ENCODE measurements at regions not wholly inside any gene's neighbourhood (a gene's known extent, or its start where the extent isn't known, plus 50 kb on each side); places are given as distances from the start of the nearest gene placed in this dataset.
"Not testable (repeated sequence)": the region's sequence is repeated elsewhere in the genome, so short reads cannot be mapped to it uniquely, and the experiment has no call there.

DNA sequence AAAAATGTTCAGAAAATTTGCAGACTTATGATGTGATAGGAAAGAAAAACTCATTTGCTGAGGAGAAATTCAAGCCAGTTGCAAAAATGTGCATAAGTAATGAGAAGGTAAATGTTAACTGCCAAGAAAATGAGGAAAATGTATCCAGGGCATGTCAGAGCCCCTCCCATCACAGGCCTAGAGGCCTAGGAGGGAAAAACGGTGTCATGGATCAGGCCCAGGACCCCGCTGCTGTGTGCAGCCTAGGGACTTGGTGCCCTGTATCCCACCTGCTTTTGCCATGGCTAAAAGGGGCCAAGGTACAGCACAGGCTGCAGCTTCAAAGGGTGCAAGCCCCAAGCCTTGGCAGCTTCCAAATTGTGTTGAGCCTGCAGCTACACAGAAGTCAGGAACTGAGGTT lies 214.0 kb upstream of the ADGRL4 start:
- no peak for DNase-seq

DNA sequence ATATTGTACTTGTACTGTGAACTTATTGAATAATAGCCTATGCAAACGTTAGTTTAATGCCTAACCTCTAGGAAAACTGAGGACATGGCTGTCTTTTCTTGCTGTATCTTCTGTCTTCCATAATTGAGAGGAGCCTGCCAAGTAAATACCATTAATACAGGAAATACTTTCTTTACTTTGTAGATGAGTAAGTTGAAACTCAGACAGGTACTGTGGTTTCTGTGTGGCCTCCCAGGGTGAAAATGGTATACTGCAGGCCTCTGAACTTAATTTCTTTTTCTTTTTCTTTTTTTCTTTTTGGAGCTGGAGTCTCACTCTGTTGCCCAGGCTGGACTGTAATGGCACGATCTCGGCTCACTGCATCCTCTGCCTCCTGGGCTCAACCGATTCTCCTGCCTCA lies 208.8 kb upstream of the ADGRL4 start:
- no peak for DNase-seq

DNA sequence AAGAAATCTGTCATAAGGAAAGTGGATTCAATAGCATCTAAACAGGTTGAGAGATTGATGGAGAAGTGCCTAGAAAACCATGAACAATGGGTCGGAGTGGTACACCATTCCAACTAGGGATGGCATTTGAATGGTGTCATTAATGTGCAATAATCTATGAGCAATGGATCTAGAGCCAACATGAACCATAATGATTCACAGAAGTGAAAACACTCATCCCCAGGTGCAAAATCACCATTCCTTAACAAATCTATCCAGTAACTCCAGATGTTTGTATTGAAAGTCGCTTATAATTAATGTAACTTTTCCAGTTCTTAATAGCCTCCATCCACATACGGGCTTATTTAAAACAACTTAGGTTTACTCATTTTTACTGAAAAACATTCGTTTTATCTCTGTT lies 201.3 kb upstream of the ADGRL4 start:
- DNase-seq = no peak

DNA sequence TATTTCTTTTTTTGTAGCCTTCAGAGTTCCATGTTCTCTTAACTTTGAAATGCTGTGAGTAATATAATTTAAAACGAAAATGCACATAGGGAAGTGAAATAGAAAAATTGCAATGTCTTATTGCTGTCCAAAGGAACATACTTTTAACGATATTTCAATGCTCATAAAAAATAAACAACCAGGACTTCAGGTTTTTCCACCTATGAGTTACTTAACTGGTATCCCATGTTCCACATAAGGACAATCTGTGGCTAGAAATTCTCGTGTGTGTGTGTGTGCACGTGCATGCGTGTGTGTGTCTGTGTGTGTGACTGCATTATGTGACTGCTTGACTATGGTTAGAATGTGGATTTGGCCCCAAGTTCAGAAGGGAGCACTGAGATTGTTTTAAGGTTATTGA lies 200.8 kb upstream of the ADGRL4 start:
- no peak for DNase-seq

DNA sequence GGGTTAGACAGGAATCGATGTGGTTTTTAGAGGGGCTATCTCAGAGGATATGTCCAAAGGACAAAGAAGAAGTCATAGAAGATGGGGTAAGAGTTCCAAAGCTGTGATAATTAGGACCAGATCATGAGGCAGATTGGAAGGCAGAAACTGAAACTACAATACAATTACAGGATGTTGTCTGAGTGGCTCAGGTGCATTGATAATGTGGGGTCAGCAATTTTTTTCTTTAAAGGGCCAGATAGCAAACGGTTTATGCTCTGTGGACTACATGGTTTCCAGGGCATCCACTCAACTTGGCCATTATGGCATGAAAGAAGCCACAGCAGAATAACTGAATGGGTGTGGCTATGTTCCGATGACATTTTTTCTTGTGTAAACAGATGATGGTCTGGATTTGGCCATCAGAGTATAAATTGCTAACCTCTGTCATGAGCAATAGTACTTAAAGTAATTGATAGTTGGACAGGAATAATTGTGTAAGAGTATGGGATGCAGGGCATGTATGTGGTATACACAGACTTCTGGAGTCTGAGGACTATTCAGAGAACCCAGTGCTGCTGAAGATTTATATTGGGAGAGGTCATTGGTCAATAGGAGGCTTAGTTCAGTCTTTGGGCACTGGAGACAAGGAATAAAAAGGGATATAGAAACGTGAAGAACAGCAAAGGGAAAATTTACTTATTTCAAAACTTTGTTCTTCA lies 198.4 kb upstream of the ADGRL4 start:
- no peak for DNase-seq

DNA sequence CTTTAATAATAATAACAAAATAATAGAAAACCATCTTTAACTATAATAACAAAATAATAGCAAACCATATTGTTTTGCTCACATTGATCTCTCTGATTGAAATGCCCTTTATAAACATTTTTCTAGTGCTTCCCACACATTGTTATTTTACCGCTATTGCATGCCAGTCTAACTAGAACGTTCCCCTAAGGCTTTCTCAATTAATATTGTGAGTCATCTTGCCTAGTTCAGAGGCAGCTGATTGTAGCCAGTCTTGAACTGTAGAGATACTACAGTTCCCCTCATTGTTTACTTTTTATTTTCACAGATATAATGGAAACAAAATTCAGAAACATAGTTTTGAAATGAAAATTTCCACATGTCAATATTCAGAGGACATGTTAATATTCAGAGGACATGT lies 192.3 kb upstream of the ADGRL4 start:
- peak; percentile 32 for DNase-seq

DNA sequence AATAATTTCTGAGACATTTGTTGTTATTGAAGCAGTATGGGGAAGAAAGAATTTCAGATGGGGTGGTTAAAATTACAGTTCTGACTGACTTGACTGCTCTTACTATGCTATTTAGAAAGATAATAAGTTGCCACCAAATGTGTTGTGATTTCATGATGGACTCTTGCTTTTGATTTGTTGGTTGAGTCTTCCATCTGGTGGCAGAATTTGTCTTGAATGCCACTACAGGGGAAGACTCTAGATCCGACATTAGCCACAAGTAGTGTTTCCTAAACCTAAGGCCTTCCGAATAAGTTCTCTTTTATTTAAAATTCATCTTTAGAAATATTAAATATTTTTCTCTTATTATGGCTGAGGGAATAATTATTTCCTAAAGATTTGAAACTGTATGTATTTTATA lies 190.9 kb upstream of the ADGRL4 start:
- peak; percentile 34 for DNase-seq

DNA sequence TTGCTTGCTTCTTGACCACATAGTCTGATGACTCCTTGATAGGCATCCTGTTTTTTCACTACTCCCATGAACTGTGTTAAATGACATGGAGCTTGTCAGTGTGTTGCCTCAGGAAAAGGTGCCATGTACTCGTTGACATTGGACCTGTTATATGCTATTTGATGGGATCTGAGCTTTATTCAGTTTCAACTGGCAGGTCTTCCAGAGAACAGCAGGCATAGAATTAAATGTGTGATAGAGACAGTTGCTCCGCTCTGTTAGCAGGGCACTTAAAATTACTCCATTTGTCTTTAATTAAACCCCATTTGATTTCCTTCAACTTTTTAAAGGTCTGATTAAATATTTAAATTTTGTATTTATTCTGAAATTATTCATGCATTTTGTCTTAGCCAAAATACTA lies 189.7 kb upstream of the ADGRL4 start:
- no peak for DNase-seq

DNA sequence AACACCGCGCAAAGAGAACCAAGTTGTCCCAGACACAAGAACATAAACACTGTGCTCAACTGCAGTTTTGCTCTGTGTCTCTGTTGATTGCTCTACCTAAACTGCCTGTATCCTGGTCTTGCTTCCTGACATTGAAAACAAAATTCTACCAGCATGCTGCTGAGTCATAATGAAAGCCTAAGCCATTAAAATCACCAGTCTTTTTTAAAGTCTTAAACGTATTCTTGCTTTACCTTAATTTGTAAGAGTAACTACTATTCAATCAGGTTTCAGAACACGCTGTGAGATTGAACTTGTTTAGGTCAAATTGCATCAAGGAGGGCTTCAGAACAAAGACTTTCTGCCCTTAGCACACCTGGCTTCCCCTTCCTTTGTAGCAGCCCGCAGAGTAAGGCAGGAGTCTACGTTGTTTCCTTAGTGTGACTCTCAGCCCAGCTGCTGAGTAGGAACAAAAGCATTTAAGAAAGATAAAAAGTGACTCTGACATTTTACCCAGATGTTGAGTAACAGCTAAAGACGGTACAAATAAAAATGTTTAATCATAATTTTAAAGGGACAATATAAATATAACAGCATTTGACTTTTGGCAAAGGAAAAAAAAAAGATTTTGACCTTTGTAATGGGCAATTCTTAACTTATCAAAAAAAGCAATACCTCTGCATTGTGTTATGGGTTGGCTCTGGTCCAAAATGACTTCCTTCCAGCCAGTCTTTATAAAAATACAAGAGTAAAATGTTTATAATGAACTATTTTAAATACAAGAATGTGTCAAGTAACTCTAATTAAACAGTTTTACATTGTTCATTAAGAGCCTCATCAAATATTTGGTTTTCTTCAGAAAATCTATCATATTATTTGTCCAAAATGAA lies 186.9 kb upstream of the ADGRL4 start:
- DNase-seq = peak; percentile 33

DNA sequence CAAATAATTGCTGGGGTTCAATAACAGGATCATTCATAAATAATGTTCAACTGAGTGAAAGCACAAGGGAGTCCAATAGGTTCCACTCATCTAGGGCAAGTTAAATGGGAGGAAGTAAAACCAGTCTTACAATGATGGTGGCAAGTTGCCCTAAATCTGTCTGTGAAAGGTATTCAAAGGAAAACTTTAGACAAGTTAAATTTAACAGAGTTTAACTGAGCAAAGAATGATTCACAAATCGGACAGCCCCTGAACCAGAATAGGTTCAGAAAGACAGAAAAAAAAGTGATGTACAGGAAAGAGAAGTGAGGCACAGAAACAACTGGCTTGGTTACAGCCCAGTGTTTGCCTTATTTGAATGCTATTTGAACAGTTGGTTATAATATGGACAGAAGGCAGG lies 183.5 kb upstream of the ADGRL4 start:
- no peak for DNase-seq

DNA sequence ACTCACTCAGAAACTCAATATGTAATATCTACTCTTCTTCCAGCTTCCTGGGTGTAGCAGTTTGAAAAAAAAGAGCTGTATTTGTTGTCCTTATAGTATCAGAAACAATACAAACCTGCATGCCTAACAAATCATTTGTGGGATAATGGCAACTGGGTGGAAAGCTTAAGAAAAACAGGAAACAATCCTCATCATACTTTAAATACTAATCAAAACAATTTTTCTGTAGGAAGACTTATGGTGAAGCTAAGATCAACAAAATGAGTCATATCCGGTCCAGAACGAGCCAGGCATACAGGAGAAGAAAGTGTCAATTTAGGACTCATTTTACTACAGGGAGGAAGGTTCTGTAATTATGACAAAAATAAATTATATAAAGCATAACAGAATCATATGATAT lies 181.8 kb upstream of the ADGRL4 start:
- peak; percentile 21 for DNase-seq

DNA sequence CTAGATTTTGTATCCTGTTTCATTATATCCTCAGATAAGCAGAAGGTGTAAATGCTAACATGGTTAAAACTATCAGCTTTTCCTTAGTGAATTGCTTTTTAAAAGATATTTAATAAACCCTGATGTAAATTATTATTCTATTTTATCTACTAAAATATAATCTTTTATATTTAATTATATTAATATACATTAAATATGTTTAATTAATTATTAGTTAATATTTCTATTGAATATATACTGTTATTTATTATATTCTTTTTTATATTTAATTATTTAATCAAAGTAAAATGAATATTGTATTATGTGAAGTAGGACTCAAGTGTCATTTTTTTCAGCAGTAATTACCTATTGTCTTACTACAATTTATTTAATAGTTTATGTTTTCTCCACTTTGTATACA lies 179.7 kb upstream of the ADGRL4 start:
- no peak for DNase-seq

DNA sequence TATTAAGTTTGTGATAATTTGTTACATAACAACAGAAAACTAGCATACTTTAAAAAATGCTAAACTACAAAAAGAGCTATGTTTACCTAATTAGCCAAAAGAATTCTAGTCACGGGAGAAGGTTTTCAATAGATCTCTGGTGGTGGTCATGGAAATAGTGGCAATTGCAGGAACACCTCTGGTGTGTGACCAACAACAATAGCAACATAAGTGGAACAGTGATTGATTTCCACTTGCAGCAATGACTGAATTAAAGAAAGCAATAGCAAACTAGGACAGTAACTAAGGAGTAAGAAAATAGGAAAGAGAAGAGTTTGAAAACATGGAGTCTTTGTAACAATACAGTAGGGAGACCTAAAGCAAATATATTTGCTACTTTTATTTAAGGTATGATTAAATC lies 171.3 kb upstream of the ADGRL4 start:
- DNase-seq = no peak

DNA sequence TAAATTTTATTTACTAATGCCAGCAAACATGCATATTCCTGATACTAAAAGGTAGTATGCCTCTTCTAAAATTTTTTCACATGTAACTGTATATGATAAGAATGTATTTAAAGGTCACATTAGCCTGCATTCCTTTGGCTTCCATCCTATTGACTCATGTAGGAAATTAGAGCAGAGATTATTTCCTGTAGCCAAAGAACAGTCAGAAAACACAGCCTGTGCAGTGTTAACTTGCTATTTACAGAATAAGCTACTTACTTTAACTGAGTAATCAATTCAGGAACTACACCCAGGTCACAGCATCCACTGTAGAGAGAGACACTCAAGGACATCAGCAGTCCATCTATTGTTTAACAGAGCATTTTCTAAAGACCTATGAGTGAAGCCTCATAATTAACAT lies 154.5 kb upstream of the ADGRL4 start:
- peak; percentile 77 for DNase-seq

DNA sequence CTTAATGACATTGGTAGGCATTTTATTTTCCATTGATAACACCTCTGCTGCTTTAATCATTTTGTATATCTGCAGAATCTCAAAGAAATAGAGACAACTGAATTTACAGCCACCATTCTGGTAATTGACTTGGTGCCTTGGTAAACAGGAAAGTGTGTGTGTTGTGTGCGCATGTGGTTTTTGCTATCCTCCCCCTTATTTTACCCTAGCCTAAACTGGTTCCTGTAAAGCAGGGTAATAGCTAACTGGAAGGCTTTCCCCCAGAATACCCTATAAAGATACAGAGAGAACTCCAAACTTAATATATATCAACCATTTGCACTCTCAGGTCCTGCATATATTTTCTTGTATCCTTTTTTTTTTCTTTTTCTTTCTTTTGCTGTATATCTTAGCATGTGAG lies 149.5 kb upstream of the ADGRL4 start:
- DNase-seq = no peak

DNA sequence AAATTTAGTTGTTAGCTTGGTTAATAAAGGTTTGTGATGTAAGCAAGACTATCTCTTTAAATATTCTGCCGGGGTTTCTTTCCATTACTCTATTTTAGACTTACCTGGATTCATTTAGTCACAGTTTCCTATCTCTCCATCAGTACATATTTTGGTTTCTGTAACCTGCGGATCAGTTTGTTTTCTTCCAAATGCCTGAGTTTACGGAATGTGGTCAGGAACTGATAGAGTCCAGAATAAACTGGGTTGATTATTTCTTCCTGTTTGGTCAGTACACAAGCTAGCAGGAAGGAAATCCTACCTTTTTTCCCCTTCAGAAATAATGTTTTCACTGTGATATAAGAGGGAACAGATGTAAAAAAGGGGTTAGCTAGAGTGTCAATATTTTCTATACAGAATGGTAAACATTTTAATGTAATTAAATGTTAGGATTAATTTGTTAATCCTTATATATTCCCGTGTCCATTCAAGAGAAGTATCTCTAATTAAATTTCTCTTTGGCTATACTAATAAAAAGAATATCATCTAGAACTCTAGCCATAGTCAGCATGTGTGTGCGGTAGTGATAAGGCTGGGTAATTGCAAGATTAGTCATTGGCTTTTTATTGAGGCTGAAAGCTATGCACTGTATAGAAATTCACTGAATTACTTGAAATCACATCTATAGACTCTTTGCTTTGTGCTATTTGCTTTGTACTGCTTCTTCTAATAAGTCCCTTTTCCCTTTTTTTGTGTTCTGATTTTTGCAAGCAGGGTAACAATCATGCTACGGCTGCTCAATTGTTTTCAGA lies 144.7 kb upstream of the ADGRL4 start:
- no peak for DNase-seq

DNA sequence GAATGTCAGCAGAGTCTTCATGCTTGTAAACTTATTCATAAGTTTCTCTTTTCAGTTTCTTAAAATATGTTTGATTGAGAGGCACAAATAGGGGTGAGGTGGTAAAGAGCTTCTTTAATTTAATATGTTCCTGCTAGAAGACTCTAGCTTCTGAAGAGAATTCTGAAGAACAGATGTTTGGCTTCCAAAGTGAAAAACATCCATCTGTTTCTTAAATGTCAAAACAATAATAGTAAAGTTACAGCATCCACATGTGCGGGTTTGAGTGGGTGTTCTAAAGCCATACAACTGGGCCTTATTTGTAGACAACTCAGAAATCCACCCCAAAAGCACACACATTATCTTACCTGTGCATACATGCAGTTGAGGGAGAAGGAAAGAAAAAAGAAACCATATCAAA lies 144.0 kb upstream of the ADGRL4 start:
- DNase-seq = no peak

DNA sequence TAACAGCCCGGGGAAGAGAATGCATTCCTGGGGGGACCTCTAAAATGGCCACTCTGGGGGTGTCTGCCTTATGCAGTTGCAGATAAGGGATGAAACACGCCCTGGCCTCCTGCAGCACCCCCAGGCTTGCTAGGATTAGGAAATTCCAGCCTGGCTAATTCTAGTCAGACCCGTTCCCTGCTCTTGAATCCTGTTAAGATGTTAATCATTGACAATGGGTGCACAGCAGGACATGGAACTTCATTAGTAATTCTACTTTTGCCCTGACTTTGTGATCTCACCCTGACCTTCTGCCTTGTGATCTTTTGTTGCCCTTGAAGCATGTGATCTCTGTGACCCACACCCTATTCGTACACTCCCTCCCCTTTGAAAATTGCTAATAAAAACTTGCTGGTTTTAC lies 131.7 kb upstream of the ADGRL4 start:
- DNase-seq = not testable (repeated sequence)

DNA sequence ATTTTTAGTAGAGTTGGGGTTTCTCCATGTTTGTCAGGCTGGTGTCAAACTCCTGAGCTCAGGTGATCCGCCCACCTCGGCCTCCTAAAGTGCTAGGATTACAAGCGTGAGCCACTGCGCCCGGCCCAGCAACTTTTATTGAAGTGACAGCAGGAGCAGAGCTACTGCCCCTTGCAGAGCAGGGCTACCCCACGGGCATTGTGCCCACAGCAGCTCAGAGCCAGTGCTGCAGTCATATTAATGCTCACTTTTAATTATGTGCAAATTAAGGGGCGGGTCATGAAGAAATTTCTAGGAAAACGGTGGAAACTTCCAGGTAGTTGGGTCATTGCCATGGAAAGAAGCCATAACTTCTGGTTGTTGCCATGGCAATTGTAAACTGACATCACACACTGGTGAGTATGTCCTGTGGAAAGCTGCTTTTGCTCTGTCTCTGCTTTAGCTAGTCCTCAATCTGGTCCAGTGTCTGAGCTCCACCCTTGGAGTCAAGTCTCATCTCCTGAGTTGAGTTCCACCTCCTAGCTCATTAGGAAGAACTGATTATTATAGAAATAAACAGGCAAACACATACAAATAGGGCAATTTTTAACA lies 127.3 kb upstream of the ADGRL4 start:
- DNase-seq = no peak

DNA sequence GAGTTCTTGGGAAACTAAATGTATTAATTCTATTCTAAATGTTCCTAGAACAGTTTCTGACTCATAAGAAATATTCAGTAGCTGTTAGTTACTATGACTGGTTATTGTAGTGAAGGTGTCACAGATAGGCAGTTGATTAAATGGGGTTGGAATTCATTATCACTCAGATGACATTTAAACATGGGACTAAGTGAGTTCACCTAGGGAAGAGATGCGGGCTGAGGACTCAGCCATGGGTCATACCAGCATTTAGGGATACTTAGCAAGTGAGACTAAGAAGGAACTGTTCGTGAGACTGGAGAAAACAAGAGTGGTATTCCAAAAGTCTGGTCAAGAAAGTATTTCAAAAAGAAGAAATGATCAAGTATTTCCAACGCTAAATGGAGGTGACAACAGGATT lies 125.1 kb upstream of the ADGRL4 start:
- no peak for DNase-seq

DNA sequence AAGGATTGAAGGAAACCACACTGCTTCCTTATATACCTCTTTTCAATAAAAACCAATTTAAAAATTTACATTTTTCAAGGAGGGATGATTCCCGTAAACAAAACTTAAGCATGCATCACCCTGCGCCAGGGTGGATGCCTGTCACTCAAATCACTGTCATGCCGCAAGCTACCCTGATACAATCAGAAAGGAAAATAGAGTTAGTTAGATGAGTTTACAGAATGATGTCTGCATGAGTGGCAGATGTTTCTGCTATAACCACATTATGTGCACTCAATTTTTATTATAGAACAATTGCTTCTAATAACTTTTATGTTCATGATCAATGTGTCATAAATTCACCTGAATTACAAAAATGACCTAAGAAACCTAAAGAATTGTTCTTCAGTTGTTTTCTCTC lies 123.4 kb upstream of the ADGRL4 start:
- DNase-seq = no peak

DNA sequence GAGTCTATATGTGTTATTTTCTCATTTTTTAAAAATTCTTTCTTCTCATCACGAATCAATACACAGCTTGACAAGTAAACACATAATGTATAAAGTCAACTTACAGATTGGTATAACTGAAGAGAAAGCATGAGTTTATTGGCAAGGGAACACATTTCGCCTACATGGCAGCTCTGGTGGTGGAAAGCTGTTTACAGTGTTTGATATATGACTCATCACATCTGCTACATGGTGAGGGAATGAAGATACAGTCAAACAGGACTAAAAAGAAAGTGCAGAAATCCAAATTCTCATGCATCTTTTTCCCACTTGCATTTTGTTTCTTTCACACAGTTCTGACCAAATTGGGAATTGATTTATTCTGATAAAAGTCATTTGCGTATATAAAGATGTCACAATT lies 122.2 kb upstream of the ADGRL4 start:
- DNase-seq = peak; percentile 81

DNA sequence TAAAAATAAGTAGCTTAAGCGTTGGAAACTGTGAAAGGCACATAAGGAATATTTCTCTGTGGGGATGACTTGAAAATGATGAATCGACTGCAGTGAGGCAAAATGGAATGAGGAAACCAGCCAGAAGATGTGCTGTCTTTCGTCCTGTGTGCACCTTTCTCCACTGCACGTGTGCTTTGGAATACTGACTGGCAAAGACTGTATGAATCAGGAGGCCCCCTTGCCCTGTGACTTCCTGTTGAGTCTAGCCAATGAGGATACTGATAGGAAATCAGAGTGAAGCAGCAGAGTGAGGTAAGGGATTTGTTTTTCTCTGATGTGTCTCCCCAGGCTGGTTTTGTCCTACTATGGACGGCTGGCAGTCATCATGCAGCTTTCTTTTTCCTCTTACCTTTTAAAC lies 118.2 kb upstream of the ADGRL4 start:
- peak; percentile 7 for DNase-seq

Measured in fibroblast of skin of right quadriceps (primary cell).